ENCODE measurements at regions not wholly inside any gene's neighbourhood (a gene's known extent, or its start where the extent isn't known, plus 50 kb on each side); places are given as distances from the start of the nearest gene placed in this dataset.

DNA sequence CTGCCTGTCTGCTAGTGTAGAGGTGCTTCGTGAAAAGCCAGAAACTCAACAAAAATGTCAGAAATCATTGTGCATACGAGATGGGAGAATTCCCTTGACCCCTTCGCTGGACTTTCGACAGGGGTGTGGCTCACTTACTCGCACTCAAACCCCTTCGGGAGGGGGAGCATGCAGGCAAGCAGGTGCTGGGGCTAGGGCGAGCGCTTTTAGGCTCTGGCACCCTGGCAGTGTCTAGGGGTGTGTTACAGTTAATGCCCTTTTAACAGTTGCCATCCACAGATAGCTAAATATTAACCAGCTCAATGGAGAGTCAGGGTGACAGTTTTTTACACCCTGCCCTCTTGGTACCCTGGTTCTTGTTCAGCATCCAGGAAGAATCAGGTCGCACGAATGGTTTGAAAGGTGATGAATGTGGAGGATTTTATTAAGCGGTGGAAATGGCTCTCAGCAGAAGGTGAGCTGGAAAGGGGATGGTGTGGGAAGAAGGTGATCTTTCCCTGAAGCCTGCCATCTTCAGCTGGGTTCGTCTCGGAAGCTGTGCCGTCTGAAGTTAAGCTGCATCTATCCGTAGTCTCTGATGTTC lies 59.6 kb upstream of the SHANK2 start:
- in situ Hi-C loops (cut with HindIII; ENCODE audit: low sequenced_read_pairs): no loop called here

DNA sequence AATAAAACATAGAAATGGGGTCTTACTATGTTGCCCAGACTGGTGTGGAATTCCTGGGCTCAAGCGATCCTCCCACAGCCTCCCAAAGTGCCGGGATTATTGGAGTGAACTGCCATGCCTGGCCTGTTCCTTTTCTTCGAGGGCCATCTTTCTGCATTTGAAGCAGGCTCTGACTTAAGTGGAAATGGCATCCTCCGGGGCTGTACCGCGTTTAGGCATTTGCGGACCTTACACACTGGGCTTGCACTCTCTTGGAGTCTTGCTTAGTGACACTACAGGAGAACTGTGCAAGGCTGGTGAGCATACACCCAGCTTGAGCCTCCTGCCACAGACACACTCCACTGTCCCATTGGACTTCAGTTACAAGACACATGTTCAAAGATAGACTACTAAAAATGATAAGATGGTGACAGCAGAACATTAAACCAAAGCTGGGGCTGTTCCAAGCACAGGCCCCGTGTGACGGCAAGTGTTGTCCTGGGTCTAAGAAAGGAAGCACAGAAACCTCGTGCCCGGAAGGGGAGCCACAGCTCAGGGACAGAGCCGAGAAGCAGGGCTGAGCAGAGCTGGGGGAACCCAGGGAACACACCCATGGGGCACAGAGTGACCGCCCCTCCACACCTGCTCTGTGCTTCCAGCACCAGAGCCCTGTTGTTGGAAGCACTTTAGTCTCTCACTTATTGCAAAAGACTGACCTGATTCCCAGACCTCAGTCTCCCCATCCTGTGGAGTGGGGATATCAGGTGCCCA lies 59.0 kb upstream of the SHANK2 start:
- in situ Hi-C loops (cut with HindIII; ENCODE audit: low sequenced_read_pairs): no loop called here

DNA sequence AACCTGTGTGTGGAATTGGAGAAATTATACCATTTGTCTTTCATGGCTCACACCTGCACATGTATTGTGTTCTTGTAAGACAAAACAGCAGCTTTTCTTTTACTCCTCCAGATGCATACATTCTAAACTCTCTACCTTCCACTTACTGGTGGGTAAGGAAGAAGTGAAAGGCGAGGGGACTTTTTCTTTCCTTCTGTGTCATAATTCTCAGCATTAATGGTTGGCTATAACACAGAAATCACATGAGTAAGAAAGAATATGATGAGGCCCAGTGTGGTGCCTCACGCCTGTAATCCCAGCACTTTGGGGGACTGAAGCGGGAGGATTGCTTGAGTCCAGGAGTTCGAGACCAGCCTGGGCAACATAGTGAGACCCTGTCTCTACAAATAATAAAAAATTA lies 57.8 kb upstream of the SHANK2 start:
- in situ Hi-C loops (cut with HindIII; ENCODE audit: low sequenced_read_pairs): no loop called here

DNA sequence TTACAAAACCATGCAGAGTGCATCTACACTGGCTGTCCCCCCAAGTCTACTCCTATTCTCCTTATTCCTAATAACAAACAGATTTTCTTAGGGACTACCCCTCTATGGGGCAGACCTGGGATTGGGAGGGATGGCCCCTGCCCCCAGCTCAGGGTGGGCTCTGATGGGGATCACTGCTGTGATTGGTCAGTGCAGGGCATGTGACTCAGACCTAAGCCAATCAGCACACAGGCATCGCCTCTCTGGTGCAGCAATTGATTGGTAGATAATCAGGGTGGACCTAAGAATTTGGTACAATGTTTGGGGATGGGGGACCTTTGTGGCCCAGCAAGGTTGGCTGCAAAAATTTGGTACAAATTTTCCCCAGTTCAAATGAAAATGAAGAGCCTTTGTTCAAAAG lies 57.2 kb upstream of the SHANK2 start:
- in situ Hi-C loops (cut with HindIII; ENCODE audit: low sequenced_read_pairs): loop anchor here (10.0 kb wide), 1 partner anchor 55 kb away; the partner anchor contains the start of gene SHANK2

- in situ Hi-C loops (cut with HindIII; ENCODE audit: low sequenced_read_pairs): loop anchor here (10.0 kb wide), 1 partner anchor 54 kb away; the partner anchor contains the start of gene SHANK2
Measured at GRCh38 chr11:71309181-71309580, 56.8 kb upstream of the SHANK2 start.

DNA sequence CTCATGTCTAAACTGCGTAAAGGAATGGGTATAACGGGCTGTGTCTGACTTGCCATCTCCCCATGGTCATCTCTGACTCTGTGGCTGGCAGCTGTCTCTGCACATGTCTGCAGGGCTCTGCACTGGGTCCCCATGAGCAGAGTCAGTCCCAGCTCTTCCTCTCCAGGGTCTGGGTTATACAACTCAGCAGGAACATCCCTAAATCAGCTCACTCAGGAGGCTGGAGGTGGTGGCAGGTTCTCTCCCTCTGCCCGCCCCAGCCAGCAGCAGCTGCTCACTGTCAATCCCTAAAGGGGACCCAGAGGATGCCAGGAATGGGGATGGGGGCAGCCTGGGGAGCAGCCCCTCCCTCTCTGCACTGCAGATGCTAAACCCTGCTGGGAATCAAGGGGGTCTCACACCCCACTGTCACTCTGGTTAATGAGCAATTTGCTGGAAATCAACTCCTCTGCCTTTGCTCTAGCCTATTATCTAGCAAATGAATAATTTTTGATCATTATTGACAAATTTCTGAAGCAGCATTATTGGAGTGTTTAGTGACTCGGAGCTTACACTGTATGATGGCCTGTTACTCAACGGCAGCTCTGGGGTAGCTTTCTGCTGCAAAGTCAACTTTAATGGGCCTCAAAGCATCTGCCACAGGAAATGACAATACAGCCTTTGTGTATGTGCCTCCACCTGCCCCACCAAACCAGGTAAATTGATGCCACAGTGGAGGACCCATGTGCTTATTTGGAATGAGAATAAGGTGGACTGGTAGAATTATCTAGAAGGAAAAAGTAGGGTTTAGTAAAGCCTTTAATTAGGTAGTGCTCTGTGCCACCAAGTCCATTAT lies 55.7 kb upstream of the SHANK2 start:
- in situ Hi-C loops (cut with HindIII; ENCODE audit: low sequenced_read_pairs): loop anchor here (10.0 kb wide), 1 partner anchor 53 kb away; the partner anchor contains the start of gene SHANK2

DNA sequence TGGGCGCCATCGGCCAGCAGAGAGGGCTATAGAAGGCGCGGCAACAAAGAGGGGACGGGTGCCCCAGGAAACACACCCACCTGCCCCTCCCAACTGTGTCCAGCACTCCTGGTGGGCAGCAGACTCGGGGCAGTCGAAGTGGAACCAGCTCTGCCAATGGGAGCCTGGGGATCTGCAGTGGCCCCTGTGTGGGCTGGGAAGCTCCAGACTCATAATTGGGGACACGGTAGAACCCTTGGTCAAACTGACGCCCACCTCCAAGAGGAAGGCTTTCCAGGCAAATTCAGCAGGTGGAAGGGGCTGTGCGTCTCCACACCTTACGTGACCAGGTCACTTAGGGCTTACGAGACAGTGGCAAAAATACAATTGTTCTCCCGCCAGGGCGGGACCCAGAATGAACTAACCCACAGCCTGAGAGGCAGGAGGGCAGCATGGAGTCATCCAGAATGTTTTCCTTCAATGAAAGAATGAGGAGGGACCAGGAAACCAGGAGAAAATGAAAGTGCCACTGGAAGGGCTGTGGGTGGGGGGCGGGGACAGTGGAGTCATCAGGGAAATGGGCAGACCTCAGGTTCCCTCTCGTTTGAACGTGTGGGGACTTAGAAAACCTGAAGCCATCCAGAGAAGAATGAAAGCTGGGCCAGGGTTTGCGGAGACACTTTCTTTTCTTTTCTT lies 53.2 kb upstream of the SHANK2 start:
- in situ Hi-C loops (cut with HindIII; ENCODE audit: low sequenced_read_pairs): loop anchor here (10.0 kb wide), 1 partner anchor 51 kb away; the partner anchor contains the start of gene SHANK2

GRCh38 chr11:71305041-71305440 lies 52.7 kb upstream of the SHANK2 start:
- in situ Hi-C loops (cut with HindIII; ENCODE audit: low sequenced_read_pairs): loop anchor here (10.0 kb wide), 1 partner anchor 50 kb away; the partner anchor contains the start of gene SHANK2

DNA sequence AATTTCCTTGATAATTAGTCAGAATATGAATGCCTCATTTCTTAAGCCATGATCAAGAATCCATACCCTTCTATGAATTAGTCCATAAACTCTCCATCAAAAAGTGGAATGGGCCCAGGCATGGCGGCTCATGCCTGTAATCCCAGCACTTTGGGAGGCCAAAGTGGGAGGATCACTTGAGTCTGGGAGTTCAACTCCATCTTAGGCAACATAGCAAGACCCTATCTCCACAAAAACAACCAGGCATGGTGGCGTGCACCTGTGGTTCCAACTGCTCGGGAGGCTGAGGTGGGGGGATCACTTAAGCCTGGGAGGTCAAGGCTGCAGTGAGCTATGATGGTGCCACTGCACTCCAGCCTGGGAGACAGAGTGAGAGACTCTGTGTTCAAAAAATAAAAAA lies 52.1 kb upstream of the SHANK2 start:
- in situ Hi-C loops (cut with HindIII; ENCODE audit: low sequenced_read_pairs): loop anchor here (10.0 kb wide), 1 partner anchor 50 kb away; the partner anchor contains the start of gene SHANK2

- in situ Hi-C loops (cut with HindIII; ENCODE audit: low sequenced_read_pairs): loop anchor here (10.0 kb wide), 1 partner anchor 49 kb away; the partner anchor contains the start of gene SHANK2
Measured at GRCh38 chr11:71304045-71304444, 51.7 kb upstream of the SHANK2 start.

GRCh38 chr11:71302911-71303310 lies 50.5 kb upstream of the SHANK2 start:
- in situ Hi-C loops (cut with HindIII; ENCODE audit: low sequenced_read_pairs): loop anchor here (10.0 kb wide), 1 partner anchor 48 kb away; the partner anchor contains the start of gene SHANK2

GRCh38 chr11:71302534-71302909 lies 50.1 kb upstream of the SHANK2 start:
- in situ Hi-C loops (cut with HindIII; ENCODE audit: low sequenced_read_pairs): loop anchor here (10.0 kb wide), 1 partner anchor 48 kb away; the partner anchor contains the start of gene SHANK2
